Kidney tubule cell (primary cell): ENCODE measurements at regions not wholly inside any gene's neighbourhood (a gene's known extent, or its start where the extent isn't known, plus 50 kb on each side); places are given as distances from the start of the nearest gene placed in this dataset.
A peak's percentile ranks its signal among the peaks of the same experiment; 100 is the strongest.
"Not testable (repeated sequence)": the region's sequence is repeated elsewhere in the genome, so short reads cannot be mapped to it uniquely, and the experiment has no call there.

Experiments used
- DNase-seq: peaks from one replicate; pipeline ENCODE4 v3.0.0-alpha.2; 2018; ENCODE audit warnings: low spot score

GRCh38 chr2:209305746-209306196 is 118.1 kb upstream of the MAP2 start:
- no peak for DNase-seq

- no peak for DNase-seq
Measured at GRCh38 chr2:209307161-209308001, 116.5 kb upstream of the MAP2 start.

GRCh38 chr2:209308415-209308814 is 115.4 kb upstream of the MAP2 start:
- DNase-seq: no peak

- DNase-seq: no peak
Measured at GRCh38 chr2:209311948-209312347, 111.9 kb upstream of the MAP2 start.

- not testable (repeated sequence) for DNase-seq
Measured at GRCh38 chr2:209312450-209312849, 111.4 kb upstream of the MAP2 start.

GRCh38 chr2:209314653-209315052 is 109.2 kb upstream of the MAP2 start:
- peak; percentile 38 for DNase-seq

GRCh38 chr2:209316141-209316540 is 107.7 kb upstream of the MAP2 start:
- DNase-seq: no peak

GRCh38 chr2:209321076-209321475 is 102.8 kb upstream of the MAP2 start:
- peak; percentile 77 for DNase-seq

GRCh38 chr2:209321581-209321980 is 102.3 kb upstream of the MAP2 start:
- no peak for DNase-seq

- no peak for DNase-seq
Measured at GRCh38 chr2:209322041-209322440, 101.8 kb upstream of the MAP2 start.

GRCh38 chr2:209322905-209323512 is 100.8 kb upstream of the MAP2 start:
- no peak for DNase-seq

GRCh38 chr2:209323738-209324137 is 100.1 kb upstream of the MAP2 start:
- no peak for DNase-seq

- no peak for DNase-seq
Measured at GRCh38 chr2:209324281-209324680, 99.6 kb upstream of the MAP2 start.

GRCh38 chr2:209331291-209331844 is 92.5 kb upstream of the MAP2 start:
- peak; percentile 57 for DNase-seq

GRCh38 chr2:209334188-209335017 is 89.4 kb upstream of the MAP2 start:
- DNase-seq: peak; percentile 70

- DNase-seq: peak; percentile 2
Measured at GRCh38 chr2:209340522-209340921, 83.3 kb upstream of the MAP2 start.

GRCh38 chr2:209344349-209344748 is 79.5 kb upstream of the MAP2 start:
- no peak for DNase-seq

- no peak for DNase-seq
Measured at GRCh38 chr2:209348433-209348832, 75.4 kb upstream of the MAP2 start.

- DNase-seq: no peak
Measured at GRCh38 chr2:209351636-209352035, 72.2 kb upstream of the MAP2 start.

- no peak for DNase-seq
Measured at GRCh38 chr2:209358992-209359391, 64.9 kb upstream of the MAP2 start.

- peak; percentile 12 for DNase-seq
Measured at GRCh38 chr2:209367075-209367747, 56.6 kb upstream of the MAP2 start.

- DNase-seq: peak; percentile 21
Measured at GRCh38 chr2:209368406-209368805, 55.4 kb upstream of the MAP2 start.
